Body of pancreas (tissue), 4 donors: ENCODE measurements at regions not wholly inside any gene's neighbourhood (a gene's known extent, or its start where the extent isn't known, plus 50 kb on each side); places are given as distances from the start of the nearest gene placed in this dataset.

Source experiments
- CTCF ChIP-seq, 7 experiments: fragments of 450-650 bp in 4 of 7; fragments of 200-600 bp in 3 of 7; sonication (generic) in 3 of 7; IDR thresholded peaks; one replicate each; pipeline ENCODE4 v1.5.1; 2016 to 2019; ENCODE audit warnings: antibody characterized with exemption in 7 of 7
- POLR2A ChIP-seq, 3 donors: fragments of 450-650 bp; IDR thresholded peaks; one replicate each; pipeline ENCODE4 v1.6.1; 2016; ENCODE audit warnings: antibody characterized with exemption in 3 of 3, mild to moderate bottlenecking in 2 of 3

- no peak for TF ChIP-seq CTCF (IDR thresholded peaks at IDR 0.05)
- TF ChIP-seq POLR2A (IDR thresholded peaks at IDR 0.05) = no peak
These were observed 273.1 kb downstream of the TTLL7 start for GRCh38 chr1:83725735-83726360.
